C1 segment of cervical spinal cord (tissue), 14 donors: ENCODE measurements at regions not wholly inside any gene's neighbourhood (a gene's known extent, or its start where the extent isn't known, plus 50 kb on each side); places are given as distances from the start of the nearest gene placed in this dataset.

Source experiments
- DNase-seq, 14 donors: peaks; one replicate each; lab custom pipeline; 2025; lab: John Stamatoyannopoulos, UW

DNA sequence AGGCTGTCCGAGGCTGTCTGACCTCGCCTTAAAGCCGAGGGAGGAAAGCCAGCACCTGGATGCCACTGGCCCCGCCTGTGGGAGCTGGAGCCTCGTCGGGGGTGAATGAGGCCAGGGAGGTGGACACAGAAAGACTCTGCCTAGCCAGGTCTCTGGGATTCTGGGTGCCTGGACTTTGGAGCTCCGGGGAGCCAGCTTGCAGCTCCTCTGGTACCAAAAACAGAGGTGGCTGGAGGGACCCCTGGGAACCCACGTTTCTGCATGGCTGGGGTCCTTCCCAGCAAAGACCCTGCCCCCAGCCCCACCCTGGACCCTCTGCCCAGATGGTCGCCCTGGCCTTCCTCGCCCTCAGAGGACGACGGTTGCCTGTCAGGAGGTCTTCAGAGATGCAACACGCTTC lies 239.7 kb downstream of the BRD1 start:
- DNase-seq = no peak

DNA sequence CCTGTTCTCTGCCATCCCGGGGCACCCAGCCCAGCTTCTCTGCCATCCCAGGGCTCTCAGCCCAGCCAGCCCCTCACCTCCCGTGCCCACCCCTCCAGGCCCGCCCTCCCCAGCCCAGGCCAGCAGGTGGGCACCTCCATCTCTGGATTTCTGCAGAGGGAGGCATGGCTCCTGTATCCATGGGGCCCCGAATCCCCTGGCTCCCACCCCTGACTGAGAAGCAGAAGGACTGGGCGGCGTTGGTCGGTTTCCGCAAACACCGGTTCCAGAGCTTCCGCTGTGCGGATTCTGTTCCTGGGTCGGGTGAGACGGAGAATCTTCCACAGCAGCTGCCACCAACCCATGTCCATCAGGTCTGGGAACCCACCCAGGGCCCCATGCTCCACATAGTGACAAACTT lies 240.3 kb downstream of the BRD1 start:
- no peak for DNase-seq

DNA sequence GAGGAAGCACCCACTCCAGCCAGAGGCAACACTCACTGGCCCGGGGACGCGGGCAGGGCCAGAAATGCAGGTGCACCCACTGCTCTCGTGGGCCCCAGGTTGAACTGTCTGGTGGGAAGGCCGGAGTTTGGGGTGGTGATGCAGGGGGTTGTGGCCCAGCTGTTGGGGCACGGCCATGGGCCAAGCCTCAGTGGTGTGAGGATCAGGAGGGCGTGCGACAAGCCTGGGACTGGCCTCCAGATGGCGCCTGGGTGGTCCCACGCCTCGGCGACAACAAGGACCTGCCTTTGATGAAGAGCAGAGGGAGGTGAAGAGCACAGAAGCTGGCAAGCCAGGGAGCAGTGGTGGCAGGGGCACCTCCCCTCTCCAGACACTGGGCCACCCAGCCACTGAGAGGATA lies 240.8 kb downstream of the BRD1 start:
- no peak for DNase-seq

DNA sequence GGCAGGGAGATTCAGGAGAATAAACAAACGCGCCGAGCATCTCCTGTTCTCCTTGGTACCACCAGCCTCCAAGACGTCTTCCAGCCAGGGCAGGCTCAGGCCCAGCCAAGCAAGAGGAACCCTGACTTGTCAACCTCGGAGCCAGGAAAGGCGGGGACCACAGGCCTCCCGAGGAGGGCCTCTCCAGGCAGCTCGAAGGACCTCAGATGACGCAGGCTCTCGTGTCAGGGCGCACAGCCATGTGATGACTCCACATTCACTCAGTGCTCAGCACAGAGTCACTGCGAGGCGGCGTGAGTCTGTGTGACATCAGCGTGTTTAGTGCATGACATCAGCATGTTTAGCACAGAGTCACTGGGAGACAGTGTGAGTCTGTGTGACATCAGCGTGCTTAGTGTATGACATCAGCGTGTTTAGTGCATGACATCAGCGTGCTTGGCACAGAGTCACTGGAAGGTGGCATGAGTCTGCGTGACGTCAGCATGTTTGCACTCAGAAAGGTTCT lies 241.4 kb downstream of the BRD1 start:
- DNase-seq = no peak

DNA sequence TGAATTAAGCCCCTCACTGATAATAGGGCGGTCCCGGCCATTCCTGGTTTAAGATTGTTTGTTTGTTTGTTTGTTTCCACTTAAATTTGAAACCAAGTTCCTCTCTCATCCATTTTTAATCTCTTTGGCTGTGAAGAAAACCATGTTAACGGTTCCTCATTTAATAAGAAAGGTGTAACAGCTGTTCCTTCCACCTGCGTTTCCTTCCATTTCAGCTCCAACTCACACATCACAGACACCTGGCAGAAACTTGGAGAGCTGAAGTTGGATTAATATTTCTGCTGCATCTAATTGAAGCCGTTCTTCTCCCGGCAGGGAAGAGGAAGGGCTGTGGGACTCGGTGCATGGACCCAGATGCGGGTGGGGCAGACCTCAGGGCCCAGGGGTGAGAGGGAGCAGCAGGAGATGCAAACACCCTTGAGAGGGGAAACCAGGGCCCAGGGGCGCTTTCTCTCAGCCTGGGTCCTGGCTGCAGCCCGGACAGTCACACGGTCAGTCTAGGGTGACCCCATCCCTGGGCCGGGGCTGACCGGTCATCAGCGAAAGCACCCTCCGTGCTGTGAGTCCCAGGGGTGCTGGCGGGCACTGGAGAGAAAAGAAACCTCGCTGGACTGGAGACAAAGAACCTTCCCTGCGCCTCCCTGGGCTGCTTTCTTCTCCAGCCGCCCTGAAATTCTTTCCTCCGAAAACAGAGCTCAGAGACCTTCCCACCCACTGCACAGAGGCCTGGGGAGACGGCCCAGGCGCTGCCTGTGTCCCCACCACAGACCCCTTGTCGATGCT lies 242.0 kb downstream of the BRD1 start:
- no peak for DNase-seq

DNA sequence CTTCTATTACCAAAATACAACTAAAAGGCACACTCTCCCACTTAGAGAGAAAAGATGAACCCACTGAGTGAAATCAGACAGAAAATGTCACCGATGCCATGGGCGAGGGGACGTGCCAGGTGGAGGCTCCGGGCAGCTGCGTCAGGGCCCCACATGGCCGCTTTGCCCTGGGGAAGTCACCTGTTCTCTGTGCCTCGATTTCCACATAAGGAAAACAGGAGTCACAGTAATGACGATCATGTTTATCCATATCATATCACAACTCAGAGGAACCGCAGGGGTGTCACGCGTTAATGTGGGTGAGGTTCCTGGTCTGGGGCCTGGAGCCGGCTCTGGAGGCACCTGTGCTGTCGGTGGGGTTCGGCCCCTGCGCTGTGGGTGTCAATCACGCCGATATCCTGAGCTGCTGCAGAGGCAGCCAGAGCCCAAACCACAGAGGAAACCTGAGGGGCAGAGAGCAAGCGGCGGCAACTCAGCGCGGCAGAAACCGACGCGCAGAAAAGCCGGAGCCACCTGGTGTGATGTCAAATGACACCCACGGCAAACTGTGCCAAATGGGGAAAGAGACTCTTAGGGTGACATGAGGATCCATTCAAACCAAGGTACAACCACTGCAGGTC lies 243.7 kb downstream of the BRD1 start:
- DNase-seq = no peak

DNA sequence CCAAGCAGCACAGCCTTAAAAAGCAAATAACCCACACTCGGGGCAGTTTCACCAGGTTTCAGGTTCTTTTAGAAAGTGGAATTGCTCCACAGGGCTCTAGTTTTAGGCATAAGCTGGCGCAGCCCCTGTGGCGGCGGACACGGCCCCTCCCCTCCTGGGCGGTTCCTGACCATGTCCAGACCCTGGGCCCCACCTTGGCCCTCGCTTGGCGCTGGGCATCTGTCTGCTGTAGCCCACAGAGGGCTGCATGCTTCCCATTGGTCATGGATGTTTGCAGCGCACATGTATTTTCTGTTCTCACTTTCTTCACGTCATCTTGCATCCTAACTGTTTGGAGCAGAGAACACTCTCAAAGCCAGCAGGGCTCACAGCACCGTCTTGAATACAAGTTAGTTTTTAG lies 244.3 kb downstream of the BRD1 start:
- no peak for DNase-seq

DNA sequence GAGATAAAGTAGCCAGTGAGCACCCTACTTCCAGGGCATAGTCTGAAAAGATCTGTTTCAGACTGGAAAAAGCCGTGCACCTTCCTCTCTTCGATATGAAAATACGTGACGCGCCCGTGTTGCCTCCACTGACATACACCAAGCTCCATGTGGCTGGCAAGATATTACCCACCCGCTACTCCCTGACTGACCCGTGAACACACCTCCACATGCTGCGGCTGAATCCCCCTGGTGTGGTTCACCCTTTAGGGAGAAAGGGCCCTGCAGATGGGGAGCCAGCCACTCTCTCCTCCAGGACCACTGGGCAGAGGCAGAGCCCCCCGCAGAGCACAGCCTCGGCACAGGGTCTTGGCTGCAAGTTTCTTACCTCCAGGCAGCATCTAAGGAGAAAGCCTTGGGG lies 245.0 kb downstream of the BRD1 start:
- DNase-seq = no peak

DNA sequence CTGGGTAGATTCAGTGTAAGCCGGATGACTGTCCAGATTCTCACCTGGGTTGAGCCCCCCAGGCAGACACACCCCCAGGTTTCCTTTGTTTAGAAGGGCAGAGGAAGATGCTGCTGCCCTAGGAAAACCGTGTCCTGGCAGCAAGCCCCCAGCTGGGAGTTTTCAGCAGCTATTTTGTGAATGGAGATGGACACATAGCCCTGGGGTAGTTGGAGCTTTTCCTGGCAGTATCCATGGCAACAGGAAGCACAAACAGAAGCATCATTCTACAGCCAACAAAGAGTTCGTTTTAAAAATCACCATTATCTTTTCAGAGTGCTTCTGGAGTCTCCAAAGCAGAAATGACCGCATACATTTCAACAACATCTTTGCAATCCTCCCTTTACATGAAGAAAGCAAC lies 245.5 kb downstream of the BRD1 start:
- peak in 11 of 14 donors; percentile 2 to 69 (median 46) for DNase-seq

DNA sequence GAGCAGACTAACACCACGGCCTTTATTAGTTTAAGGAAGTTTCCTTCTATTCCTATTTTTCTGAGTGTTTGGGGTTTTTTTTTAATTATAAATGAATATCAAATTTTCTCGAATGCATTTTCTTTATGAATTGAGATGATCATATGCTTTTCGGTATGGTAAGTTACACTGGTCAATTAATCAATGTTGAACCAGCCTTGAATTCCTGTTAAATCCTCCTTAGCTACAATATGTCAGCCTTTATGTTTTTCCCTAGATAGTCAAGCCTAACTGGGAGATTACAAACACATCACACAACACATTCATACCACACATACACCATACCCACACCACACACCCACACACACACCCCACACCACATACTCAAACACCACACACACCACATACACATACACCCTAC lies 247.6 kb downstream of the BRD1 start:
- DNase-seq = no peak

DNA sequence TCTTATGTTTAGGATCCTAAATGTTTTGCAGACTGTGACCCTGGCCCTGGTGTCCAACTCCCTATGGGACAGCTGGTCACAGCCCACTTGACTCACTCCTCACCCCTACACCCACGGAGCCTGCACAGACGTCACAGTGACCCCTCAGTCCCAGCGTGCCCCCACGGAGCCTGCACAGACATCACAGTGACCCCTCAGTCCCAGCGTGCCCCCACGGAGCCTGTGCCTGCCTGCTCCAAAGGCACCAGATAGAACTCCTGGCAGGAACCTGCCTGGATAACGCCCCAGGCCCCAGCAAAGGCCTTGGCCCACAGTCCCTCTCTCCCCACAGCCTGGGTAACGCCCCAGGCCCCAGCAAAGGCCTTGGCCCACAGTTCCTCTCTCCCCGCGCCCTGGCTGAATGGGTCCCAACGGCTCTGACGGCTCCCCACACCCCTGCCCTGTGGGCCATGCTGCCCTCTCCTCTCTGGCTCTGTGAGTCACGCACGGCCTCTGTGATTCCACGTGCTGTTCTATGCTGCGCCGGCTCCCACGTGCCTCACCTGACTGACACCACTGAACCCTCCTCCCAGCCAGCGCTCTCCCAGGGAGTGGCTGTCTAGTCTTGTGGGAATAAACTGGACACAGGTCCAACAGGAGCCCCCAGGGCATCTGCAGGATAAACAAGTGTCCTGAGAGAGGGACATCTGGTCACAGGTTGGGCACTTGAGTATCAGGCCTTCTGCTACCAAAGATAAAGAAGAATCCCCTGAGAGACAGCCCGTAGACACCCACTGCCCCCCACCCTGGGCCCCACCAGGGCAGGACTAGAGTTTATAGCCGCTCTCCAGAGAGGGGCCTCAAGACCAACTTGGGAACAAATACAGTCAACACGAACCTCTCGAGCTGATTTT lies 250.3 kb downstream of the BRD1 start:
- no peak for DNase-seq

DNA sequence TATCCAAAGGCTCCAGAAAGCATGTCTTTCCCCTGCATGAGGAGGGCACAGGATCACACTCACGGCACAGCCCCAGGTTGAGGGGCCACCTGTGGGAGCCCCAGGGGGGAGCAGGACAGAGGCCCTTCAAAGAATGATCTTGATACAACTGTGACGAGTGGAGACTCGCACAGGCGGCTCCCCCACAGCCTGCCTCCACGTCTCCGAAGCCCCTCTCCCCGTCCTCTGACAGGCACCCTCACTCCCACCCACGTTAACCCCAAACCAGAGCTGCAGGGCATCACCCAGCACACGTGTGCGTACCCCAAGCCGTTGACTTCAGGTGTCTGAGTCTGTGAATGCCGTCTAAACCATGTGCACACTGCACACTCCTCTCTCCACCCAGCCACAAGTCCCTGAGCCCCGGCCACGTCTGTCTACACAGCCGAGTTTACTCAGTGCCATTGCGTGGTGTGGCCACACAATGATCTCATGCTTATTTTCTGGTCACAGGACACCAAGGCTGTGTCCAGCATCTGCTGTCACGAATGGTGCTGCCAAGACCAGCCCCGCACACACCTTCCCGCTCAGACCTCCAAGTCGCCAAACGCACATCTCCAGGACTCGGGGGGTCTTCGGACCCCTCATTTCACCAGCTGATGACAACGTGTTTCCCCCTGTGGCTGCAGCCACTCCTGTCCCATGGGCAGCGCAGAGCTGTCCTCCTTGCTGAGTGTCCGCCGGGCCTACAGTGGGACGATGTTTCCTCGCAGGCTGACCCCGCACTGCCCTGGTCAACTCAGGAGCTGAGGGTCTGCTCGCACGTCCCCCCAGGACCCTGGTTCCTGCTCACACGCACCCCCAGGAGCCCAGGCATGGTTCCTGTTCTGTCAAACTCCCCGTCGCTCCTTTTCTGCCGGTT lies 251.2 kb downstream of the BRD1 start:
- no peak for DNase-seq

DNA sequence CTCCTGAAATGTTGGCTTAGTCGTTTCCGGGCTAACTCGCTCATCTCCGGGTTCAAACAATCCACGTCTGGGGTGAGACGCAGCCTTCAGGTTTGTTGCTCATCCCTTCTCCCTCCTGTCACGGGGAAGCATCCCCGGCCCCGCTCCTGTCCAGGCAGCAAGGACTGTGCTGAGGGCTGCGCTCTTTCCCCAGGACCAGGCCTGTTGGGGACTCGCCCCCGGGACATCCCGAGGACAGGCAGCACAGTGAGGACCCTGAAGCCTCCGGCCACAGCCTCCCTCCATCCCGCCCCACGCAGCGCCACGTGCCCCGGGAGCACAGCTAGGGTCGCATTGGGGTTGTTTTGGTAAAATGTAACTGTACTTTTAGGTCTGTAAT lies 252.0 kb downstream of the BRD1 start:
- no peak for DNase-seq

DNA sequence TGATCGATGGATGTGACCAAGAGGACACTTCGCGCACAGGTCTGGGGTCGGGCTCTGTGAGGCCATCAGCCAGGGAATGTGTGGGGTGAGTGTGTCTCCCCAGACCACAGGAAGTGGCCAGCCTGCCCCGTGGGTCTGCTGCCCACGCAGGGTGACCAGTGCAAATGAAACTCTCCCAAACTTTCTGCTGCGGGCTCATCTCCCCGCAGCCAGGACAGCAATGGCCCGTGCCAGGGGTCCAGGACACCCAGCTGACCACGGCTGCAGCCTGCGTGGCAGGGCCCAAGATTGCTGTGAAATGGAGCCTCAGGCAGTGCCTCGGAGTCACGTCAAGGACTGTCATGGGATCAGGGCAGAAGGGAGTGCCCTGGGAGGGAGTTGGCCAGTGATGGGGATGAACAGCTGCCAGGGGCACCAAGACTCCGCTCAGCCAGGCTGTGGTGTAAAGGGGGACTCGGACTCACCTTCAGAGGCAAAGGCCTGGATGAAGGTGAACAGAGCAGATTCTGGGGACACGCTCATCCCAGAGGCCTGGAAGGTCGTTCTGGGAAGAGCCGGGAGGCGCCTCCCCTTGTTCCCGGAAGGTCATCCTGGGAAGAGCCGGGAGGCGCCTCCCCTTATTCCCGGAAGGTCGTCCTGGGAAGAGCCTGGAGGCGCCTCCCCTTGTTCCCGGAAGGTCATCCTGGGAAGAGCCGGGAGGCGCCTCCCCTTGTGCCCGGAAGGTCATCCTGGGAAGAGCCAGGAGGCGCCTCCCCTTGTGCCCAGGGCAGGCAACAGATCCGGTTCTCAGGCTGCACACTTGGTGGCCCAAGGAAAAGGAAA lies 252.6 kb downstream of the BRD1 start:
- DNase-seq = no peak

DNA sequence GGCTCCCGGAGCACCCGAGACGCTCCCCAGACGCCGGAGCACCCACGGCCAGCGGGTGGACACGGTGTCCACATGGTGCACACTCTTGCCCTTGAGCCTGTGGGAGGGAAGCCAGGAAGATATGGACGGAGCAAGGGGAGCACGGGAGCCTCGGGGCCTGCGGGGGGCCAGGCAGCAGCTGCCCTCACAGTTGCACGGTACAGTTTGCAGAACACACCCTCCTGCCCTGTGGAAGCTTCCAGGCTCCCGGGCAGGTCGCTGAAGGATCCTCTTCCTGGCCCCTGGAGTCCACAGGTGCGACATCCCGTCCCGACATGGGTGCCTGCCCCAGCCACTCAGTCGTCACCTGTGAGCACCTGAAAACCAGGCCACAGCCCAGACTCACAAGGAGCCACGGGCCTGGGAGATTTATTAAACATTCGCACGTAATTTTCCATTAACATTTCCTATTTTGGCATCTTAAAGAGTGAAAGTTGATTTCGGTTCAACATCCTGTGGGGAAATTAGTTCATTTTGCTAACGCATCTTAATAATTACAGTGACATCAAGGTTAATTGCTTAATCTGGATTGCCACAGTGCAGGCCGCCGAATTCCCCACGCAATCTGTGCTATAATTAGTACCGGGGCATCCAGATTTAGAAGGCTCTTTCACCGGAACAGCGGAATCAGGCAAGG lies 253.3 kb downstream of the BRD1 start:
- DNase-seq = no peak

DNA sequence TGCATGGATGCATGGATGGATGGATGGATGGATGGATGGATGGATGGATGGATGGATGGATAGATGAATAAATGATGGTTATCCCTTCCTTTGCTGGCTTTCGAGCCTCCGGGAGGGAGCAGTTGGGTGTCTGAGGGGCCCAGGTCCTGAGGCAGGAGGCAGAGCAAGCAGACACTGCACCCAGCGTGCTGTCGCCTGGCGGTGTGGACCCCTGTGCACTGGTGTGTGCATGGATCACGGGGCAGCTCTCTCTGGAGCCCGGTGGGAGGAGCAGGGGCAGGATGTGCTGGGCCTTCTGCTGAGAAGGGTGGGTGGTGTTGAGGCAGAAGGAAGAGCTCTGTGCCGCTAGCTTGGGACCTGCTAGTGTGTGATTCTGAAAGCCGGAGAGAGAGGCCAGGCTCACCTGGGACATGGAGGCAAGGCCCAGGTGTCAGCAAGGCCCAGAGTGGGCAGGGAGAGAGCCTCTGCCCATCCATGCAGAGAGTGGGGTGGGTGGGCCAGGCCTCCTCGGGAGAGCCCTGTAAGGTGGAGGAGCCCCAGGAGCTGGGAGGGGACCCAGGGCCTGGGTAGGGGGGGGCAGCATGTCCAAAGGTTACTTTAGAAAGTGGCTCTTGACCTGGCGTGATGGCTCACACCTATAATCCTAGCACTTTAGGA lies 254.4 kb downstream of the BRD1 start:
- no peak for DNase-seq

DNA sequence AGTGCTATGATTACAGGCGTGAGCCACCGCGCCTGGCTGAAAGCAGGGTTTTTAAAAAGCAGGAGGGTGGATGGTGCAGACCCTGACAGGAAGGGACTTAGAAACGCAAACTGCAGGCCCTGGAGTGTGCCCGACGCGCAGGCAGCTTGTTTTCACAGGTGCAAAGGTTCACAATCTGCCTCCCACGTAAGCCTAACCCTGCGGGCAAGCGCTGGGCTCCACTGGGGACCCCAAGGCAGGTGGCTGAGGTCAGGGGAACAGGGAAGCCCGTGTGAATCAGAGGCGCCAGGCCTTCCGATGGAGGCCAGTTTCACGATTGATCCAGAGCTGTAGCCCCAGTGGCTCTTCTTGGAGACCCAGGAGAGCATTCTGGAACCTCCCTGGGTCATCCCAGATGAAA lies 256.3 kb downstream of the BRD1 start:
- no peak for DNase-seq

DNA sequence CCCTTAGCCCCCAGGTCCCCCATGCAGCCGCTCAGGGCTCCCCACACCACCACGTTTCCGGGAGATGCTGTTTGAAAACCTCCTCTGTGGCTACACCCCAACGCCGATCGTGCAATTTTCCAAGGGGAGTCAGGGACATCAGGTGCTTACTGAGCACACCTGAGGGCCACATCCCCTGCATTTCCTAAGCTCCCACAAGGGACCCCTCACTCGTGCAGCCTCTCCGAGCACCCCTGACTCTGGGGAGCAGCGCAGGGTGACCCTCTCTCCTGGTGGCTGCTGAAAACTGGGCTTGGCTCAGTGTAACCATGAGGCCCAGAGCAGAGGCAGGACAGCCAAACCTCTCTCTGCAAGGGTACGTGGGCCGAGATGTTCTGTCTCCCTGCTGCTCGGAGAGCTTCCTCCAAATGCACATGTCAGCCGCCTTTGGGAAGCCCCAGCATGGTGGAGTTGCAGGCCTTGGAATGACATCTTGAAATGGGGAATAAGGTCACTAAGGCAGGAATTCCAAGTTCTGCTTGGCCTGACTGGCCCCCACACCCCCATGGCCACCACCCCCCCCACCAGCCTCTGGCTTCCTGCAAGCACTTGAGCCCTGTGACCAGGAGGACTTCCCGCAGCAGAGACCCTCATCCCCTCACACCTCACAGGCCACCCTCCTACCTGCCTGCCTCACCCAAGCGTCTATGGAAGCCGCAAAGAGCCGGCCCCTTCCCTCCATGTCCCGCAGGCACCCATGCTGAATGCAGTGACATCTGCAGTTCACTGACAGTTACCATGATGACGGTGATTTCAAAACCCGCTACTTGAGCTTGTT lies 257.4 kb downstream of the BRD1 start:
- DNase-seq = no peak
